Stimulated activated CD8-positive, alpha-beta memory T cell treated with anti-CD3 and anti-CD28 coated beads, Interleukin-7, amount 100 ng/mL, for 48 hours (primary cell): ENCODE measurements at regions not wholly inside any gene's neighbourhood (a gene's known extent, or its start where the extent isn't known, plus 50 kb on each side); places are given as distances from the start of the nearest gene placed in this dataset.

ENCODE experiments used
- DNase-seq, 2 donors: peaks; one replicate each; pipeline ENCODE4 v3.0.0-alpha.2; 2020; ENCODE audit warnings: low read depth in 1 of 2; ENCODE audit errors: extremely low read depth in 1 of 2

DNA sequence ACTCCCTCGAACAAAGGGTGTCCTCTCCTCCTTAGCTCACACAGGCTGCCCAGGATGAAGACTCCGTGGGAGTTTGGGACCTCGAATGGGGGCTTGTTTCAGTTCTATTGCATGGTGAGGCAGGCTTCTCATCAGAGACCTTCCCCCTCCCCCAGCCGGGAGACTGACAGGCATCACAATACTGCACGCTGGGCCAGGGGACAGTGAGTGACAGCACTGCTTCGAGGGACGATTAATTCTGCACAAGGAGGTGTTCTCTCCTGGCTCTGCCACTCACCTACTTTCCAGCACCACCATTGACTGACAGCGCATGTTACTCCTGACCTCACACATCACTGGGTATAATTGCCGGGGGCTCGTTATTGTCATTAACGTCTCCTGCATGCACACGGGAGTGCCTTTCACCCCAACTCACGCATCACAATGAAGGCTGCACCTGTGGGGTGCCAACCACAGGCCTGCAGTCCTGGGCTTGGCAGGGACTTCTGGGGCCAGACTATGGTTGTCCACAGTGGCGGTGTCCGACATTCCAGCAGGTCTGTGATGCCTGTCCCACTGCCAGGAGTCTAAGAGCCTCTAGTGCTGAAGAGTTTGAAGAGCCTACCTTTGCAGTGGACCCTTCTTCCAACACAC, 412.2 kb upstream of the TSHZ3 start:
- DNase-seq = no peak

DNA sequence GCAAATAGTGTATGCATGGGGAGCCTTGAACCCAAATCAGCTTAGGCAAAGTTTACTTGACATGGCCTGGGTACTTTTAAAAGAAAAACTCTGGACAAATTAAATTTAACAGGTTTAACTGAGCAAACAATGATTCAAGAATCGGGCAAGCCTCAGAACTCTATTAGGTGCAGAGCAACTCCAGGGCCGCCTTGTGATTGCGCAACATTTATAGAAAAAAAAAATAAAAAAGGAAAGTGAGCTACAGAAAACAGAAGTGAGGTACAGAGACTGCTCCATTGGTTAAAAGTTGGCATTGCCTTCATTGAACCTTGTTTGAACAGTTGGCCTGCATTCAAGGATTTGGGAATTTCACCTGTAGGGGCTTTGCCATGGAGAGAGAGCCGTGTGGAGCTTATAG, 421.0 kb upstream of the TSHZ3 start:
- DNase-seq = no peak

DNA sequence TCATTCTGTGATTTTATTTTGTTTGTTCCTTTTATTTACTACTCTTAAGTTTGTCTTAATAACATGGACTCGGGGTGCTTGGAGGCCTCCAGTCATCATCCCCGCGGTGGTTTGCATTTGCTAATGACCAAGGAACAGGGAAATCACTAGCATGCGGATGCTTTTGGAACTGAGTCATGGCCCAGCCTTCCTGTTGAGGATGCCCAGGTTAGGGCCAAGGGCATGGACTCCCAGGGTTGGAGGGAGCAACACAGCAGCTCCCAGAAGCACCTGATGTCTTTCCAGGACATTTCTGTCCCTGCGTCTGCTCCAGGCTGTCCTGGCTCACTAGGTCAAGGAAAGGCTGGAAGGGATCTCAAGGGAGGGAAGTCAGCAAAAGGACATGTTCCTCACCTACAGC, 423.7 kb upstream of the TSHZ3 start:
- DNase-seq = no peak

DNA sequence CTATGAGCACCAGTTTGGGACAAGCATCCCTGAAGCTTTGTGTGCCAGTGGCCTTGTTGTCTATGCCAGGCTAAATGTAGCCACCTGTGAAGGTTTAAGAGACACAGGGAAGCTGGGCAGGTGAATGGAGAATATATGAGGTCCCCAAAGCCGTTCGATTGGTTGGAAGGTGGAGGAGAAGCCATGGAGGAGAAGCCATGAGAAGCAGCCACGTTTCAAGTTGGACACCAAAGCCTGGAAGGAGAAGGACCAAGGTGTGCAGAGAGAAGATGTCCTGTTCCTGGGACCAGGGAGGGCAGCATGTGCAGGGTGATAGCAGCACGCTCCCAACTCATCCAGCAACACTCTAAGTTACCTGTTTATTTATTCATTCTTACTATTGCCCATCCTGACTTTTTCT, 432.3 kb upstream of the TSHZ3 start:
- DNase-seq = no peak

DNA sequence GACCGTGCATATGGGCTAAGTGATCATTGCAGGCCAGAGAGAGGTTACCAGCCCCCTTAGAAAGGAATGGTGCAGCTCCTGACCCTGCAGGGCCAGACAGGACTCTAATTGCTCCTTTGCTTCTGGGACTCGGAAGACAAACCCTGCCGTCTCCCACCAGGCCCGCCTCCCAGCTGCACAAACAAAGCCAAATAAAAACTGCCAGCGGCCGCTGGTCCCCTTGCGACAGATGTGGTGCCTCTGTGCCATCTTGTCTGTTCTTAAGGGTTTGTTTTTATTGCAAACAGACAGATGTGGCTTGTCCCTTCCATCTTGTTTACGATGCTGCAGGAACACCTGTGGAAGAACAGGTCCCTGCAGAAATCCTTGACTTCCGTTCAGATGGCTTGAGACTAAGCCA, 434.4 kb upstream of the TSHZ3 start:
- no peak for DNase-seq

DNA sequence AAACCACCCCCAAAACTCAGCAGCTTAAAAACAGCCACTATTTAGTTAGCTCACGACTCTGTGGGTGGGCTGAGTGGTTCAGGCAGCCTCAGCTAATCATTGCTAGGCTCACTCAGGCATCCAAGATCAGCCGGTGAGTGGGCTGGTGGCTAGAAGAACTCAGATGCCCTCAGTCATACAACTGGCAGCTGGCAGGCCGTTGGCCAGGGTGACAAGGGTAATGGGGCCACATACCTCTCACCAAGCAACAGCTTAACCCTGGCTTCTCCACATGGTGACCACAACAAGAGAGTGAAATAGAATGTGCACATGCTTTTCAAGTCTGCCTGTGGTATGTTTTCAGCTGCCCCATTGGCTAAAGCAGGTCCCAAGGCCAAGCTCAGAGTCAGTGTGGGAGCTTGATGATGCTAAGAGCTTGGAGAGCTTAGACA, 435.4 kb upstream of the TSHZ3 start:
- no peak for DNase-seq

DNA sequence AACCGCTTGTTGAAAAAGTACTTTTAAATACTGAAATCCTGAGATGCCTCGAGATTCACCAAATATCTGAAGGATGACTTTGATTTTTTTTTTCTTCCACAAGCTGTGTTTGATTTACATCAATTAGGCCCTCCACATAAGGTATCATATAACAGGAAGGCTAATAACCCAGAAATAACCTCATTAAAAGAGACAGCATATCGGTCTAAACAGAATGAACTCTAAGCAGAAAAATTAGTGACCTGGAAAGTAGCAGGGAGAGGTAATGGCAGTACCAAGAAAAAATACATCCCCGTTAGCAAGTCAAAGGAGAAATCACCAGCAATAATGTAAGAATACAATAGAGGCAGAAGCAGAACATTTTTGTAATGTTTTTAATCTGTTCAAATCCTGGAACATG, 452.4 kb upstream of the TSHZ3 start:
- no peak for DNase-seq

DNA sequence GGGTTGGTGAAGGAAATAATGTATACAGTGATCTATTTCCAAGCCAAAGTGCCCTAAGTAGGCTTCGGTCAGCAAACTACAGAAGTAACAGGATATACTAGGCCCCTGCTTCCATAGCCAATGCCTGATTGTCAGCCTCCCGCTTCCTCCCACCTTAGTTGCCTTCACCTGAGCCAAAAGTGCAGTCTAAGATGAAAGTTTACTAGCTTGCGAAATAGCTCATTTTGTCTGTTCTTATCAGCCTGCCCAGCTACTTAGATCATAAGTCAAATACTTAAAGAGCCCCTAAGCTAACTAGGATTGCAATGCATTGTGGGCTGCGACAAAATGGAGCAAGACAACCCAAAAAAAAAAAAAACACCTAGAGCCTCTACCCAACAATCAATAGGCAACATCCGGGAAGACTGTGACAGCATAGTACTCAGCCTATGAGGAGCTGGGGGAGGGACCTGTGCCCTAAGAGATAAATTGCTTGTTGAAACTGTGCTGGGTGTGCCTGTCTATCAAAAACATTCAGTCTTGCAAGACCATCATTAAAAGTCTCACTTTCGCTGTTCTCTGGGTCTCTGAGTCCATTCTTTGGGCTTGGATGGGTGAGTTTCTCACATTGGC, 454.7 kb upstream of the TSHZ3 start:
- DNase-seq = no peak

DNA sequence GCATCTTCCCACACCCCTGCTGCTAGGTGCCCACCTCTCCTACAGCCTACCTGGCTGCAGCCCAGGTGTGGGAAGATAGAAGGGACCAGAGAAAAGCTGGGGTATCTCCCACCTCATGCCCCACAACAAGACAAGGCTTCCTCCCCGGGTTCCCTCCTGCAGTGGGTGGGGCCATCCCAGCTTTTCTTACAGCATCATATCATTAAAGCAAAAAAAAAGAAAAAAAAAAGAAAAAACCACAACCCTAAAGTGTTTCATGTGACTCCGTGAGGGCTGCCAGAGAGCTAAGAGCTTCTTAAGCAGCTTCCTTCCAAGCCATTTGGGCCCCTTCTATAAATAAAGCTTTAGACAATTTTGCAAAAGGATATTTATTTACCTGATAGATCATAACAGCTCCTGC, 455.4 kb upstream of the TSHZ3 start:
- DNase-seq = no peak

DNA sequence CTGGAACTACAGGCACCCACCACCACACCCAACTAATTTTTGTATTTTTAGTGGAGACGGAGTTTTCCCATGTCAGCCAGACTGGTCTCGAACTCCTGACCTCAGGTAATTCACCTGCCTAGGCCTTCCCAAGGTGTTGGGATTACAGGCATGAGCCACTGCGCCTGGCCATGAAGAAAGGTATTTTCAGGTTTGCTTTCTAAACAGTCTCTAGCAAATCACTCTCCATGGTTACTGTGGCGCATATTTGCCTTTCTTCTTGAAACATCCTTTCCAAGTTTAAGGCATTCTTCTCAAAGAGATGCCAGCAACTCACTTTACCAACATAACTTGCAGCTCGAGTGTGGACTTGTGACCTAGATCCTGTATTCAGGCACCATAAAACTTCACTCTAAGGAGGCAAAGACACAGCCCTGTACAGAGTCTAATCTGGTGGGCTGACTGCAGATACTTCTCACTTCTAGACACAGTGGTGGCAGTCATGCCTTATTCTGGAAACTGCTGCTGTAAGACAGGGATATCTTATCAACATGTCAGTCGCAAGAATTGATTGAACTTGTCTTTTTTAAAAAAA, 461.4 kb upstream of the TSHZ3 start:
- no peak for DNase-seq

DNA sequence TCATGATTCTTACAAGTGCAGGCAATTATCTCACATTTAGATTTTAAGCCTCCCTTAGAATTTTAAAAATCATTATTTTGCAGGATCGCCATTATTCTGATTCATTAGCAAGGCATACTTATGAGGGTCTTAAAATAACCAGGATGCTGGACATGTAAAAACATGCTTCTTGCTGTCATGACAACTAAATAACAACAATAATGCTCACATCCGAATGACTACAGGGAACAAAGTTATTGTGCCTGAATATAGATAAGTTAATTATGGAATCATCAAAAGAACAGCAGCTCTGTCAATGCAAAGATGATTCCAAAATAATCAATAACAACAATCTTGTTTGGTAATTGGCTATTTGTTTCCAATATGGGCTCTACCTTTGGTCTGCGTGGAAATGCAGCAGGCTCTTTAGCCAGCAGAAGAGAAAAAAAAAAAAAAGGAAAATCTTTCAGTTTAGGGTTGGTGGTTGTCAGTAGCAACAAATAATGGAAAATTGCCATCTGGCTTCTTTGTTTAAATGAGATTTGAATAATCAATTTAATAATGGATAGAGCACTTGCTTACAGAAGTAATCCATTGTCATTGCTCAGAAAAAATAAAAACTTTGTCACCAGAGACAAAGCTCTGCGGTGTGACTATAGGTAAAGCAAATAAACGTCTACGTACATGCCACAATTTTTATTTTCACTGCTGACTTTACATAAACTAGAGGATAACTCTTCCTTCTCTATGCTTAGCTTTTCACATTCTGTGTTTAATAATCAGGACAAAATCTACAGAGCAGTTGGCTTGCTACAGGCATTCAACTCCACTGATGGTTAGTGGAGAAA, 468.9 kb upstream of the TSHZ3 start:
- no peak for DNase-seq

DNA sequence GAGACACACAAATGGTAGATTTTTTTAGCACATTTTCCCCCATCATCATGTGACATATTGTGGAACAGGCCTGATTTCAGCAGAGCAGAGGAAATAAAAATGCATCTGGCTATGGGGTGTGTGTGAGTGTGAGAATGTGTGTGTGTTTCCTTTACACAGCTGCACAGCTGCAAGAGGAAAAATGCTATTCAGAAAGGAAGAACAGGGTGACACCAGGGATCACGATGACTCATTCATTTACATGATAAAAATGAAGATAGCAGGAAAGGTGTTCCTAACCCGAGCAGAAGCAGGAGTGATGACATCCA, 469.5 kb upstream of the TSHZ3 start:
- no peak for DNase-seq

DNA sequence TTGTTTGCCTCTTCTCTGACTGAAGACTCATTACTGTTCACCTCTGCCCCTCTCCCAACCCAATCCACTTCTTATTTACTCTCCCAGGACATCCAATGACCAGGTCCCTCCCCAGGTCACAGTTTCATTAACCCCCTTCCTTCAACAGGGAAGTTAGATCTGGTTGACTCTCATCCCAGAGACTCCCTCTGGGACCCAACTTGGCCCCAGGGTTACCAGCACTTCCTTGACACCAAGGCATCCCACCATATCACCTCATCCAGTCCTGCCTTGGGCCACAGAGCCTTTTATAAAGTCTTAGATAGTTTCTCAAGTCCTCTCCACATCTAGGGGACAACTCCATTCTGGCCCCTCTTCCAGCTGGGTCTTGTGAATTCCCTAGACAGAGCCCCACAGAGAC, 470.6 kb upstream of the TSHZ3 start:
- no peak for DNase-seq

DNA sequence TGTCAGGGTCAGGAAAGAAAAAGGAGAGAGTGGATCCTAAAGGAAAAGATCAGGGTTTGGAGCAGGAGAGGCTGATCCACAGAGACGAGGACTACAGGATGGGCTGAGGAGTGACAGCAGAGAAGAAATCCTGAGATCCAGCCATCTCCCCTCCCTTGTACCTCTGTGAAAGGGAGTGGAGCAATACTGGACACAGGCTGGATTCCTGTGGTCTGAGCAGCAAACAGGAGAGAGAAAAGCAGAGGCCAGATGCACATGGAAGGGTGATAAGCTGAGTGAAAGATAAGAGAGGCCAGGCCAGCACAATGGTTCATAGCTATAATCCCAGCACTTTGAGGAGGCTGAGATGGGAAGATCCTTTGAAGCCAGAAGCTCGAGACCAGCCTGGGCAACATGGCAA, 472.1 kb upstream of the TSHZ3 start:
- DNase-seq = no peak

DNA sequence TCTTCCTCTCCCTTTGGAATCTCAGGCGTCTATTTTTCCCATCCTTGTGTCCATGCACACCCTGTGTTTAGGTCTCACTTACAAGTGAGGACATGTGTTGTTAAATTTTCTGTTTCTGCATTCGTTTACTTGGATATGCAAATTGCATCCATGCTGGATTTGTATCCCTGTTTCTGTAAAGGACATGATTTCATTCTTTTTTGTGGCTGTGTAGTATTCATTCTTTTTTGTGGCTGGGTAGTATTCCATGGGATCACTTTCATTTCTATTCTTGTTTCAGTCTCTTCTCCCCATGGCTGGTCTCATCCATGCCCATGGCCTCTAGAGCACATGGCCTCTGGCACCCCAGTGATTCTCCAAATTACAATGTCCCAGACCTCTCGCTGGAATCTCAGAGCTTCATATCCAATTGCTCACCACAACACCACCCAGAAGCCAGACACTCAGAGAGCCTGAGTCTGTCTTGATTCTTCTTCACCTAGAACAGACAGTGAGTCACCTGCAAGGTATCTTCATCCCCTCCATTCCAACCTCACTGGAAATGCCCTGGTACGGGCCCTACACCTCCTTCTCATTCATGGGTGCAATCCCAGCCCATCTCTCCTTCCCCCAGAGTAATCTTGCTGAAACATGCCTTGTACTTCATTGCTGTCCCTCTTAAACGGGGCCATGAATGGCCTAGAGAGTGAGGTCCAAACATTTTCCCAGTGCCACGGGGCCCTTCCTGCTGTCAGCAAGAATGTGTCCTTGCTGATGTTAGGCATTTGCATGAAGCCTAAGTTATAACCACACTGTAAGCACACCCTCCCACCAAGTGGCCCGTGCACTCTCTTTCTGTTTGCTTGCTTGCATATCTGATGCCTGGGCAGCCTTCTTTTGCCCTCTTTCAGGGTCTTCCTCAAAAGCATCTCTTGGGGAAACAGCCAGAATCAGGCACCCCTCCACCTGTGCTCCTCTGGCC, 476.2 kb upstream of the TSHZ3 start:
- no peak for DNase-seq

DNA sequence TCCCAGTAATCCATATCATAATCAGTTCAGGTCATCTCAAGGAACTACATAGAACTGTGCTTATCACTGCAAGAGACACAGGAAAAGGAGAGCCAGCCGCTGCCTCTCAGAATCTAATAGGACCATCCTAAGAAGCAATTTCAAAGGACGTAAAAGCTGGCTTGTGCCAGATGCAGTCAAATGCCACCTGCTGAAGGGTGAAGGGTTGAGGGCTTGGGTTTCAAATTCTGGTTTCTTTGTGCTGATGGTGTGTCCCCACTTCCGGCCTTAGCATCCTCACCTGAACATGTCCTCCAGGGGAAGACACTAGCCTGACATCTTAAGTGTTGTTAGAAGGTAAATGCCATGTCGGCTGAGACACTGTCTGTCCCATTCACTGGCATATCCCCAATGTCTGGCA, 477.1 kb upstream of the TSHZ3 start:
- DNase-seq = no peak

DNA sequence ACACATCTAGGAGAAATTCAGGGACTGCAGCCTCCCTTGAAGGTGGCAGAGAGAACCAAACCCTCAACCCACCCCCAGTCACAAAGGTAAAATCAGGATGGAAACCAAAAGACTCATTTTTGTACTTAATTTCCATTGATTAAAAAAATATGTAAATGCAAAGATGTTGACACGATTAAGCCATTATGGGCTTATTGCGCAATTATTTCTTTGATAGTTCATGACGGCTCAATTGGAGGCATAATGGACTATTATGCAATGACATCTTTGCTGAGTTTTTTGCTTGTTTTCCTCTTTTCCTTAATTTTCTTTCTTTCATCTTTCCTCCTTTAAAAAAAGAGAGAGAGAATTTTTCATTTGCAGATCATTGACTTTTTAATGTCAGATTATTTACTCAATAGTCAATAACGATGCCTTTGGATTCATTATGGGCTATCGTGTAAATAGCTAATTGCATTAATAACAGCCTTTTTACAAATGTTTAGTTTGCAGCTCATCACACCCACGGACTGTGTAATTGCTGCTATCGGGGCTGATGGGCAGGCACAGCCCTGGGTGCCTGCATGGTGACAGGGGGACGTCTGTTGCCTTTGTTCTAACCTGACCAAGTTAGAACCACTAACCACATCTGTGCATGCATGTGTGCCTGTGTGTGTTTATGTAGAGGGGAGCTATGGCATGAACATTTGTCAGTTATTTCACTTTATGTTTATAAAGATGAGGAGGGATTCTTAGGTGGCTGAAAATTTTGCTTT, 482.4 kb upstream of the TSHZ3 start:
- no peak for DNase-seq

DNA sequence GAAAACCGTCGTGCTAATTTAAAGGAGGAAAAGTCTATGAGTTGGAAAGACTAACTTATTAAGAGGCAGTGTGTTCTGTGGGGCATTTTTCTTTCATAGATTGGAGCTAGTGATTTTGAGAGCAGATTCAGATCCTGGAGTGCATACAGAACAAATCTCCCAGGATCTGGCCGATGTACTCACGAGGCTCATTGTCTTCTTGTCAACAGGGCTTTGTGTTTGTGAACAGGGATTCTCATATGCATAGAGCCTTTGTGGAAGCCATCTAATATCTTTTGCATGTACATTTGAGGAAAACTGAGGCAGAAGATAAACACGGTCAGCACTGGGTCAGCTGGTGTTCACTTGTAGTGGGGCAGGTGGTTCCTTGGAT, 482.9 kb upstream of the TSHZ3 start:
- DNase-seq = no peak

DNA sequence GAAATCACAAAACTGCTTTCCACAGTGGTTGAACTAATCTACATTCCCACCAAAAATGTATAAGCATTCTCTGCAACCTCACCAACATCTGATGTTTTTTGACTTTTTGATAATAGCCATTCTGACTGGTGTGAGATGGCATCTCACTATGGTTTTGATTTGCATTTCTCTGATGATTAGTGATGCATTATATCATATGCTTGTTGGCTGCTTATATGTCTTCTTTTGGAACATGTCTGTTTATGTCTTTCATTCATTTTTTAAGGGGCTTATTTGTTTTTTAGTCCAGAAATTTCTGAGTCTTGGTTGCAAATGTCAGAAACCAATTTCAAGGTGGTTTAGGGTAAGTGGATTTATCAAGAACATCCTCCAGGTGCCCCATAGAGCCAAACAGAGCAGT, 484.8 kb upstream of the TSHZ3 start:
- no peak for DNase-seq

DNA sequence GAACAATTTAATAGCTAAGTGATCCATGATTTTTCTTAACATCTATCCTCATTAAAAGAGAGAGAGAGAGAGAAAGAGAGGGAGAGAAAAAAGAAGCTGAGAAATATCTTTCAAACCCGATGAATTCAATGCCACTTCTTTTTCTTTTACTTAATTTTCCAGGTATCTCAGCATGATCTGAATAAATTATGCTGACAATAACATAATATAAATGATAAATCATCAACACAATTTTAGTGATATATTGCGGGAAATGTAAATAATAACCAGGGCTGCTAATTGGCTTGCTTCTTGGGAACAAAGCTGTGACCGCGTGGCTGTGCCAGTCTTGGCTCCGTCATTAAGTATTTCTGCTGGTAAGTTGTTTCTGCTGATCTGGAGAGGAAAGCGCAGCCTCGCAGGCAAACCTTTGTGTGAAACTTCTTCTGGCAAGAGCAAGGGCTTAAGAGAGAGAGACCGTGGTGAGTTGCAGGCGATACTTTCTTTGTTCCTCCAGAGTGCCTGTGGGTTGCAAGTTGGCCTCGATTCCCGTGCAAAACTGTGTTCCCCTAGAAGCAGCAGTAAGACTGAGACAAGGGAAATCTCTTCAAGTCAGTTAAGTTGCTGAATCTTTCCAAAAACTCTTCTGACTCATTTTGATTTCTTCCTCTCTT, 489.1 kb upstream of the TSHZ3 start:
- DNase-seq = no peak
